GM10248 (cell line): ENCODE measurements at regions not wholly inside any gene's neighbourhood (a gene's known extent, or its start where the extent isn't known, plus 50 kb on each side); places are given as distances from the start of the nearest gene placed in this dataset.

Source experiments
- CTCF ChIA-PET: fragments of 300-600 bp; sonication (Branson Sonifier 250); formaldehyde crosslinking; extraction: SDS; loops from one replicate; lab custom pipeline; 2021; ENCODE audit warnings: antibody characterized with exemption; lab: Yijun Ruan, JAX
- POLR2A ChIA-PET: fragments of 350-650 bp; sonication (Branson Sonifier 250); formaldehyde crosslinking; extraction: SDS; loops from one replicate; lab custom pipeline; 2020; ENCODE audit warnings: antibody characterized with exemption; lab: Yijun Ruan, JAX
- DNase-seq: peaks from one replicate; pipeline ENCODE4 v3.0.0; 2012; ENCODE audit errors: extremely low spot score
- CTCF ChIP-seq: IDR thresholded peaks from 2 replicates; pipeline ENCODE4 v1.5.1; 2012; ENCODE audit warnings: mild to moderate bottlenecking, low read depth; ENCODE audit errors: extremely low read depth, missing control alignments, control extremely low read depth

- no peak for DNase-seq
- ChIA-PET CTCF (no interaction called here), POLR2A (no interaction called here)
- TF ChIP-seq CTCF = no peak
These were observed 282.1 kb upstream of the TRIB2 start for GRCh38 chr2:12434630-12435098.

- ChIA-PET POLR2A (no interaction called here), CTCF (no interaction called here)
- no peak for DNase-seq
- no peak for TF ChIP-seq CTCF
These were observed 281.1 kb upstream of the TRIB2 start for GRCh38 chr2:12435430-12436222.

- ChIA-PET POLR2A (no interaction called here), CTCF (no interaction called here)
- no peak for TF ChIP-seq CTCF
- no peak for DNase-seq
These were observed 280.3 kb upstream of the TRIB2 start for GRCh38 chr2:12436483-12436882.

GRCh38 chr2:12436935-12437561 lies 279.7 kb upstream of the TRIB2 start:
- no peak for TF ChIP-seq CTCF
- ChIA-PET POLR2A (no interaction called here), CTCF (interaction anchor here (1.0 to 1.3 kb wide), 2 partner anchors 10 to 12 kb away, joined by 4 read pairs; no protein-coding TSS in a partner anchor)
- no peak for DNase-seq

GRCh38 chr2:12440731-12441130 lies 276.0 kb upstream of the TRIB2 start:
- ChIA-PET CTCF (no interaction called here), POLR2A (no interaction called here)
- DNase-seq = no peak
- TF ChIP-seq CTCF = no peak

GRCh38 chr2:12441750-12442475 lies 274.8 kb upstream of the TRIB2 start:
- no peak for DNase-seq
- ChIA-PET POLR2A (no interaction called here), CTCF (interaction anchor here (0.8 kb wide), 1 partner anchor 17 kb away, joined by 3 read pairs; no protein-coding TSS in a partner anchor)
- TF ChIP-seq CTCF = no peak
